ENCODE measurements at regions not wholly inside any gene's neighbourhood (a gene's known extent, or its start where the extent isn't known, plus 50 kb on each side); places are given as distances from the start of the nearest gene placed in this dataset.

DNA sequence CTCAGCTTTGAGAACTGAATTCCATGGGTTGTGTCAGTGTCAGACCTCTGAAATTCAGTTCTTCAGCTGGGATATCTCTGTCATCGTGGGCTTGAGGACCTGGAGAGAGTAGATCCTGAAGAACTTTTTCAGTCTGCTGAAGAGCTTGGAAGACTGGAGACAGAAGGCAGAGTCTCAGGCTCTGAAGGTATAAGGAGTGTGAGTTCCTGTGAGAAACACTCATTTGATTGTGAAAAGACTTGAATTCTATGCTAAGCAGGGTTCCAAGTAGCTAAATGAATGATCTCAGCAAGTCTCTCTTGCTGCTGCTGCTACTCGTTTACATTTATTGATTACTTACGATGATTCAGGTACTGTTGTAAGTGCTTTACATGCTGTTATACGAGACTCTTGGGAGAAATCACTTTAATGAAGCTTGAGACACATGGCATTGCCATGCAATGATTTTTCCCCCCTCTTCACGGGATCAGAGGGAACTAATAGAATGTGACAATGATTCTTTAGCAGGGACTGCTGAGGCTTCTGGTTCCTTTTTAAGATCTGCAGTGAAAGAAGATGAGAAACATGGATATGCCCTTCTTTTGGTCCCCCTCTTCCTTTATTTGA lies 63.8 kb downstream of the PTTG1 start:
- TF ChIP-seq, protein P1, sequence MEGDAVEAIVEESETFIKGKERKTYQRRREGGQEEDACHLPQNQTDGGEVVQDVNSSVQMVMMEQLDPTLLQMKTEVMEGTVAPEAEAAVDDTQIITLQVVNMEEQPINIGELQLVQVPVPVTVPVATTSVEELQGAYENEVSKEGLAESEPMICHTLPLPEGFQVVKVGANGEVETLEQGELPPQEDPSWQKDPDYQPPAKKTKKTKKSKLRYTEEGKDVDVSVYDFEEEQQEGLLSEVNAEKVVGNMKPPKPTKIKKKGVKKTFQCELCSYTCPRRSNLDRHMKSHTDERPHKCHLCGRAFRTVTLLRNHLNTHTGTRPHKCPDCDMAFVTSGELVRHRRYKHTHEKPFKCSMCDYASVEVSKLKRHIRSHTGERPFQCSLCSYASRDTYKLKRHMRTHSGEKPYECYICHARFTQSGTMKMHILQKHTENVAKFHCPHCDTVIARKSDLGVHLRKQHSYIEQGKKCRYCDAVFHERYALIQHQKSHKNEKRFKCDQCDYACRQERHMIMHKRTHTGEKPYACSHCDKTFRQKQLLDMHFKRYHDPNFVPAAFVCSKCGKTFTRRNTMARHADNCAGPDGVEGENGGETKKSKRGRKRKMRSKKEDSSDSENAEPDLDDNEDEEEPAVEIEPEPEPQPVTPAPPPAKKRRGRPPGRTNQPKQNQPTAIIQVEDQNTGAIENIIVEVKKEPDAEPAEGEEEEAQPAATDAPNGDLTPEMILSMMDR (IDR thresholded peaks at IDR 0.05) = no peak
- TF ChIP-seq POLR2A (IDR thresholded peaks at IDR 0.05) = no peak
- ATAC-seq (no peak), DNase-seq (no peak)
- Histone ChIP-seq H3K27me3 (no peaks in the 10 kb centered on the region), H3K4me3 (no peak overlapping the region), H3K27ac (no peak overlapping the region), H3K9me3 (no peaks in the 10 kb centered on the region), H3K4me1 (peaks cover 0 to 4% (median 0%) of the 10 kb centered on the region in 4 donors), H3K36me3 (no peaks in the 10 kb centered on the region)
- intact Hi-C loops (cut with DNase I) = no loop called here
- 49% methylated on average over 5 of the region's 5 CpGs for WGBS (ENCODE audit: insufficient coverage, low coverage, low lambda C conversion rate, missing lambda C conversion rate)

DNA sequence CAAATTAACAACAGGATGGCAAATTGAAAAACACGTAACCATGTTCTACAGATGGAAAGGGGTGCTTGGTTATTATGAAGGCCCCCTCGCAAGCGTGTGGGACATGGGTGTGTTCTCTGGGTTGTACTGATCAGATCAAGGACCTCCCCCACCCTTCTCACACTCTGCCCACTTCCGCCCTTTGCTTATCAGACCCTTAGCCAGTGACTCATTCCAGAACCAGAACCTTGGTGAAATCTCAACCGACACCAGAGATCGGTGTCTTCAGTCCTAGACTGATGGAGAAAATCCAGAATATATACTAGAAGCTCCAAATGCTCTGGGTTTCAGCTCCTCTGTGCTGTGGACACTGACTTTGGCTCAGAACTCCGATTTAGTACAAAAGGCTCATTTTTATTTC lies 64.9 kb downstream of the PTTG1 start:
- no peak for ATAC-seq
- Histone ChIP-seq H3K36me3 (no peaks in the 10 kb centered on the region), H3K27ac (no peak overlapping the region), H3K4me1 (no peaks in the 10 kb centered on the region), H3K9me3 (no peaks in the 10 kb centered on the region), H3K27me3 (no peaks in the 10 kb centered on the region), H3K4me3 (no peak overlapping the region)
- intact Hi-C loops (cut with DNase I) = no loop called here
- no peak for TF ChIP-seq POLR2A (IDR thresholded peaks at IDR 0.05)
- TF ChIP-seq, protein P1 (IDR thresholded peaks at IDR 0.05) = no peak
- no peak for DNase-seq
- WGBS (ENCODE audit: insufficient coverage, low coverage, low lambda C conversion rate, missing lambda C conversion rate) = 63% methylated on average over 6 of the region's 7 CpGs

DNA sequence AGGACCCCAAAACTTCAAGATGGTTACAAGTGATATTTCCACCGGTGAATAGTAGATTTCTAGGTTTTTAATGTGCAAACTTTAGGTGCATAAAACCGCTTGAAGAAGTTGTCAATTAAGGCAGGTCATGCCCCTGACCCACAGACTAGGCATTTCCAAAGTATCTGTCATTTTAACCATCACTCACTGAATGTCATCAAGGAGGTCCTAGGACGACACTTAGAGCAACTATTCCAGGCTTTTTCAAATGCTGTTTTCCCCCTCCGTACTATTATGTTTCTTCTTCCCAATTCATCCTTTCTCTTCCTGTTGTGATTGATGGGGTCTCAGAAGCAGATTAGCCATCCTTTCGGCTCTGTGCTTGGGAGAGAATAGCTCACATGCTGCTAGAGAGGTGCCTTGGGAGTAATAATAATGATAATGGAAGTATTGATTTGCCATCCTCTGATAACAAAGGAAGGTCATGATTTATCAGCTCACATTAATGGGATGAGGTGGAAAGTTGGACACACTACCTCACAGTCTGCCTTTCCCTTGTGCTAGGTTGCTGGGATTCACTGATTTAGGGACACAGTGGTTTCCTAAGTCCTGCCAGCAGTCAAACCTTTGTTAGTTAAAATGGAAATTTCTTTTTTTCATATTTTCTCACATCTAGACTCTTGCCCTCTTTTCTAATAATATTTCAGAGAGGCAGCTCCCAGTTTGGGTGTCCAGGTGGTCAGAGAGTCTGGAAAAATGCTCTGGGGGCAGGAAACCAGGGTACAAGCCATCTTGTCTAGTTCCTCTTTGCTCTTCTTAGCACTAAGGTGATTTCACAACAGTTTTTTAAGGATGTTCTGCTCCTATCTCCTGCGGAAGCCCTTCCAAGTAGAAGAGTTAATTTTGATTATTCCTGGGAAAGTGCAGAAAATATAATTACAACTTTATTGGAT lies 67.0 kb downstream of the PTTG1 start:
- H3K4me1 ChIP-seq = no peaks in the 10 kb centered on the region
- H3K36me3 ChIP-seq = no peaks in the 10 kb centered on the region
- no peaks in the 10 kb centered on the region for H3K27me3 ChIP-seq
- H3K9me3 ChIP-seq = no peaks in the 10 kb centered on the region
- H3K4me3 ChIP-seq = no peak overlapping the region
- intact Hi-C loops (cut with DNase I) = no loop called here
- no peak overlapping the region for H3K27ac ChIP-seq
- ATAC-seq (no peak), DNase-seq (no peak)
- WGBS (ENCODE audit: insufficient coverage, low coverage, low lambda C conversion rate, missing lambda C conversion rate) = 58% methylated on average over 6 of the region's 6 CpGs
- TF ChIP-seq POLR2A (IDR thresholded peaks at IDR 0.05) = no peak

DNA sequence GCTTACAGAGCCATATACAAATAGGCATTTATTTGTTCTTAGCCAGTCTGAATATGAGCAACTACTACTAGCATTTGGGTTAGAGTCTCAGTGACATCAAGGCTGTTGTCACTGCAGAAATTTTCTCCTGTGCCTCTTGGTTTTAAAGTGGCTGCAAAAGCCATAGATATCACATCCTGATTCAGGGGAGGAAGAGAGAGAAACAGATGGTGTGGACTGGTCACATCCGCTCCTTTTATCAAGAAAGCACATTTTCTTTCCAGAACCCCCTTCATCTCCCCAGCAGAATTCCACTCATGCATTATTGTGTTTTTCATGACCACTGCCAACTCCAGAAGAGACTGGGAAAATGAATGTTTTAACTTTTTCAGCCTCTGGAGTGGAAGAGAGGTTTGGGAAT lies 69.8 kb downstream of the PTTG1 start:
- no peak overlapping the region for H3K27ac ChIP-seq
- H3K9me3 ChIP-seq = no peaks in the 10 kb centered on the region
- intact Hi-C loops (cut with DNase I) = no loop called here
- no CpG with 5 or more reads among the region's 1 CpG for WGBS (ENCODE audit: insufficient coverage, low coverage, low lambda C conversion rate, missing lambda C conversion rate)
- ATAC-seq = no peak
- no peak for DNase-seq
- TF ChIP-seq, protein P1 (IDR thresholded peaks at IDR 0.05) = no peak
- no peak for TF ChIP-seq POLR2A (IDR thresholded peaks at IDR 0.05)
- H3K4me1 ChIP-seq = no peaks in the 10 kb centered on the region
- H3K36me3 ChIP-seq = no peaks in the 10 kb centered on the region
- H3K27me3 ChIP-seq = no peaks in the 10 kb centered on the region
- no peak overlapping the region for H3K4me3 ChIP-seq

DNA sequence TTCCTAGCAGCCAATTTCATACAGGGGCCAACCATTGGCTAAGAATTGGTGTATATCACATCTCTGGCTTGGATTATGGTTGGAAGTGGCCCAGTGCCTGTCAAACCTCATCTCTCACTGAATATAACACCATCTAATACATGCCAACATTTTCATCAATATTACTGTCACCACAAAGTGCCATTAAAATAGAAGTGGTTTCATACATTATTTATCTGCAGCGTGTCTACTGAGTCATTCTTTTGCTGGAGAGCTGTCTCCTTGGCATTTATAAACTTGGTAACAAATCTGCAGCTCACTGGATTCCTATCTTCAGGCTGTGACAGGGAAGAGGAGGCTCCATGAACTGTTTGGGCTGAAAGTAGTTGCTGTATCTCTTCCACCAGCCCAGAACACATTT lies 70.9 kb downstream of the PTTG1 start:
- Histone ChIP-seq H3K36me3 (no peaks in the 10 kb centered on the region), H3K4me3 (no peak overlapping the region), H3K27ac (no peak overlapping the region), H3K4me1 (no peaks in the 10 kb centered on the region), H3K27me3 (no peaks in the 10 kb centered on the region), H3K9me3 (no peaks in the 10 kb centered on the region)
- intact Hi-C loops (cut with DNase I) = no loop called here
- ATAC-seq = no peak
- 25% methylated on average over 1 of the region's 1 CpG for WGBS (ENCODE audit: insufficient coverage, low coverage, low lambda C conversion rate, missing lambda C conversion rate)
- no peak for DNase-seq
- TF ChIP-seq, protein P1 (IDR thresholded peaks at IDR 0.05) = no peak
- TF ChIP-seq POLR2A (IDR thresholded peaks at IDR 0.05) = no peak

Data from right lobe of liver (tissue), 6 donors.